T-helper 1 cell treated with Interleukin-12 subunit alpha and Interleukin-12 subunit beta and Interleukin-4 antibody, amounts not matched to agents 30 μg/mL and 1 μg/mL, for 36 hours (primary cell): ENCODE measurements at regions not wholly inside any gene's neighbourhood (a gene's known extent, or its start where the extent isn't known, plus 50 kb on each side); places are given as distances from the start of the nearest gene placed in this dataset.

ENCODE experiments used
- H3K27ac Mint-ChIP-seq: one replicate; pipeline ENCODE4 v1.8.0; 2021; ENCODE audit warnings: mild to moderate bottlenecking, mixed read lengths
- H3K27me3 Mint-ChIP-seq: one replicate; pipeline ENCODE4 v1.8.0; 2021; ENCODE audit warnings: low read depth, mixed read lengths
- H3K36me3 Mint-ChIP-seq: one replicate; pipeline ENCODE4 v1.8.0; 2021; ENCODE audit warnings: low read depth, mixed read lengths
- H3K4me1 Mint-ChIP-seq: one replicate; pipeline ENCODE4 v1.8.0; 2021; ENCODE audit warnings: low read depth, mixed read lengths
- H3K4me3 Mint-ChIP-seq: one replicate; pipeline ENCODE4 v1.8.0; 2021; ENCODE audit warnings: mild to moderate bottlenecking, moderate library complexity, mixed read lengths
- H3K9me3 Mint-ChIP-seq: one replicate; pipeline ENCODE4 v1.8.0; 2021; ENCODE audit warnings: mixed read lengths

DNA sequence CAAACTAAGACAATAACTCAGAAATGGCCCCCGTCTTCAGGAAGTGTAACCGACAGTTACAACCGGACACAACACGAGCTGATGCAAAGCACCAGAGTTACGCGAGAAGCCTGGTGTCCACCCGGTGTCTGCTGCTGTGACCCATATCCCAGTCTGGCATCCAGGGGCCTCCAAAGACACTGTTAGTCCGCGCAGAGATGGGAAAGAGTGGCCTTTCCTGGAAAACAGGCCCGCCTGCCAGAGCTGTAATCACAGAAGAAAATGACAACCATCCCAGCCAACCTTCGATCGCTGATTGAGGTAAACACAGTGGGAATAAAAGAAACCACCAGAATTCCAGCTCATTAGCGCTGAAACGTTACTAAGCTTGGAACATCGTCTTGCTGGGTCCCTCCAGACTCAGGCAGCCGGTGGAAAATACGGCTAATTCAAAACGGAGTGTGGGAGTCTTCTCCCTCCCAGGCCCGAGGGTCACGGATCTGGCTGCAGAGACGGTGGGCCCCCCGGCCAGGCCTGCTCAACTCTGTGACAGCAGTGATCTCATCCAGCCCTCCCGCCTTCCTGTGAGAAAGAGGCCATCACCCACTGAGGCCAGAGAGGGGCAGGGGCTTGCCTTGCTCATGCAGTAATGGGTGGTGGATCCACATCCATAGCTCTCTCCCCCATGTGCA is 273.9 kb upstream of the RTL1 start:
- Mint-ChIP-seq H3K4me3 (no peak overlapping the region), H3K9me3 (no peaks in the 10 kb centered on the region), H3K4me1 (no peaks in the 10 kb centered on the region), H3K27me3 (no peaks in the 10 kb centered on the region), H3K27ac (no peak overlapping the region), H3K36me3 (no peaks in the 10 kb centered on the region)

DNA sequence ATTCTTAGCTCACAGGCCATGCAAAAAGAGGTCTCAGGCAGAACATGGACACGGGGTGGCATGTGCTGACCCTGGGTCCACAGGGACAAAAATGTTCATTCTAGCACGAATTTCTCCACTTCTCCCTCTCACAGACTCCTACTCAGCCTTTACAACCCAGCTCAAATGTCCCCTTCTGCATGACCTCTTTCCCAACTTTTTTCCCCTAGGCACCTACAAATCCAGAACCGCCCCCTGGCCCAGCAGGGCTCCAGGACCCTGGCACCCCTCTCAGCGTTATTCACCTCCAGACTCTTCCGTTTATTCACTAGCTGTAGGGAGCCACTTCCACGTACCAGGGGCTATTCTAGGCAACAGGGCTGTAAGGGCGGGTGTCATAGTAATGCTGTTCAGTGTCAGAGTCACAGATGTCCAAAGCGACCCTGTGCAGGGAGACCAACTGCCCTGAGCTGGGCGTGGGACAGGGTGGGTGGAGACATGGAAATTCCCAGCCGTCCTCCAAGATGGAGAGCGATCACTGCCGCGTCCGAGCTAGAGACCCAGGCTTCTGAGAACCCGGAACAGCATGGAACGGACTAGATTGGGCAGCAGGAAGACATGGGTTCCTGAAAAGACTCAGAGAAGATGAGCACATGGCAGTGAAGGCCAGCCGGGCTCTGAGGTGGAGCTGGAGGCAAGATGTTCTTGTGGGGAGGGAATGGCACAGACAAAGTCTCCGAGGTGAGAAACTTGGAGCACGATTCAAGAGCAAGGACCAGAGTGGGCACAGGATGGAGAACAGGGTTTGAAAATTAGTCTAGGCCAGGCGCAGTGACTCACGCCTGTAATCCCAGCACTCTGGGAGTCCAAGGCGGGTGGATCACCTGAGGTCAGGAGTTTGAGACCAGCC is 274.9 kb upstream of the RTL1 start:
- H3K27me3 Mint-ChIP-seq, result no peaks in the 10 kb centered on the region
- no peaks in the 10 kb centered on the region for H3K9me3 Mint-ChIP-seq
- H3K36me3 Mint-ChIP-seq, result no peaks in the 10 kb centered on the region
- H3K27ac Mint-ChIP-seq, result no peak overlapping the region
- no peak overlapping the region for H3K4me3 Mint-ChIP-seq
- no peaks in the 10 kb centered on the region for H3K4me1 Mint-ChIP-seq

DNA sequence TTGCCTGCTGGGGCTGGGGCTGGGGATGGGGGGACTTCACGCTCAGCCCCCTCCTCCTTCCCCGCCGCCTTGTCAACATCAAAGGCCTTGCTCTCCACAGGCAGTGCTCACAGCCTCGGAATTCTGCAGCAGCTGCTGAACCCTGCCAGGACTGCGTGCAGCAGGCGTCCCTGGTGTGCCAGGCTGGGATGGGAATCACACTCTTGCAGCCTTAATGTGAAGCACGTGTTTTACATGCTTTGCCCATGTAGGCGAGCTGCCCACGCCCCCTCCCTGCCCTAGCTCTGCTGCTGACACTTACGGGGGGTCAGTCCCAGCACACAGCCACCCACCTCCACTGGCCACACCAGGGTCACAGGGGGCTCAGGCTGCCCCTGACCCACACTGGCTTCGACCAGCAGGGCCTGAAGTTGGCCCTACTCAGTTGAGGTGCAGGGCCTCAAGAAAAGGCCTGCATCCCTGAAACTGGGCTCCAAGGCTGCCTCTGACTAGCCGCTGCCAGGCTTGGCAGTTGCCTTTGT is 276.2 kb upstream of the RTL1 start:
- Mint-ChIP-seq H3K9me3 (no peaks in the 10 kb centered on the region), H3K27me3 (no peaks in the 10 kb centered on the region), H3K27ac (no peak overlapping the region), H3K36me3 (no peaks in the 10 kb centered on the region), H3K4me1 (no peaks in the 10 kb centered on the region), H3K4me3 (no peak overlapping the region)

DNA sequence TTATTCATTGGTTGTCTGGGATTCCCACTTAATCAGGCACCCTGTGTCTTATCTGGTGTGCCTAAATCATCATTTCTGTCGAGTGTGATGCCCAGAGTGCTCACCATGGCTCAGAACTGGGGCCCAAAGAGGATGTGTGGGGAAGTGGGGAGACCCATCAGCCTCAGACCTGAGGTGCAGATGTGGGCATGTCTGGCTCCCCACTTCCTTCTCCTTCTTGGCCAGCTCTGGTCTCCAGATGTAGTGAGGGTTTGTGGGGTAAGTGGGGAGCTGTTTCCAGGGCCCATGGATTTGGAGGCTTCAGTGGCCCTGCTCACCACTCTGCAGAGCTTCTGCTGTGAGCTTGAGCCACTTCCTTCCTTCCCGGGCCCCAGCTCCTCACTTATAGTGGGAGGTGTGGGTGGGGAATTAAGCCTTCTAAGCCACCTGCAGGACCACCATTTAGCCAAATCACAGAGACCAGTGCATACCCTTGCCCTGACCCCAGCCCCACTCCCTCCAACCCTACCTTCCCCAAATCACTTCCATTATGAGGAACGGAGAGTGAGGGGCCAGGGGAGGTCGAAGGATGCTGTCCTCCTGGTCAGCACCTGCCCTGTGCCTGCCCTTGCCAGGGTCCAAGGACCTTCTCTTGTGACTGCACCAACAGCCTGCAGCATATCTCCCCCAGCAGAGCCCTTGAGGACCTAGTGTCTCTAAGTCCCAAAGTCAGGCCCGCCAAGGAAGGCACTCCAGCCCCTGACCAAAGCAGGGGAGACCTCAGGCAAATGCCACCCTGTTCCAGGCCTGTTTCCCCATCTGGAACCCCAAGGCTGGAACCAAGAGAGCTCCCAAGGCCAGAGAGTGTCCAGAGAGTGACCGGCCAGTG is 278.2 kb upstream of the RTL1 start:
- no peak overlapping the region for H3K4me3 Mint-ChIP-seq
- H3K4me1 Mint-ChIP-seq, result no peaks in the 10 kb centered on the region
- no peaks in the 10 kb centered on the region for H3K36me3 Mint-ChIP-seq
- H3K9me3 Mint-ChIP-seq, result no peaks in the 10 kb centered on the region
- no peaks in the 10 kb centered on the region for H3K27me3 Mint-ChIP-seq
- H3K27ac Mint-ChIP-seq, result no peak overlapping the region

DNA sequence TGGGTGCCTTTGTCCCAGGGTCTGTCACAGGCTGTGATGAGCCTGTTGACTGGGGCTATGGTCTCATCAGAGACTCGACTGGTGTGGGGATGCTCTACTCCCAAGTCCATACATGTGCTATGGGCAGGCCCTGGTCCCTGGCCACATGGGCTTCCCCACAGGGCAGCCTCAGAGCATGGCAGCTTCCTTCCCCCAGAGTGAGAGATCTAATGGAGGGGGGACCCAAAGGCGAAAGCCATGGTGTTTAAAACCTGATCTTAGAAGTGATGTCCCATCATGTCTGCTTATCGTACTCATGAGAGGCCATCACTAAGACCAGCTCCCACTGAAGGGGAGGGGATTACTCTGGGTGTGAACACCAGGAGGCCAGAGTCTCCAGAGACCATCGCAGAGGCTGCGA is 279.0 kb upstream of the RTL1 start:
- Mint-ChIP-seq H3K9me3 (no peaks in the 10 kb centered on the region), H3K4me3 (no peak overlapping the region), H3K27ac (no peak overlapping the region), H3K36me3 (no peaks in the 10 kb centered on the region), H3K4me1 (no peaks in the 10 kb centered on the region), H3K27me3 (no peaks in the 10 kb centered on the region)

DNA sequence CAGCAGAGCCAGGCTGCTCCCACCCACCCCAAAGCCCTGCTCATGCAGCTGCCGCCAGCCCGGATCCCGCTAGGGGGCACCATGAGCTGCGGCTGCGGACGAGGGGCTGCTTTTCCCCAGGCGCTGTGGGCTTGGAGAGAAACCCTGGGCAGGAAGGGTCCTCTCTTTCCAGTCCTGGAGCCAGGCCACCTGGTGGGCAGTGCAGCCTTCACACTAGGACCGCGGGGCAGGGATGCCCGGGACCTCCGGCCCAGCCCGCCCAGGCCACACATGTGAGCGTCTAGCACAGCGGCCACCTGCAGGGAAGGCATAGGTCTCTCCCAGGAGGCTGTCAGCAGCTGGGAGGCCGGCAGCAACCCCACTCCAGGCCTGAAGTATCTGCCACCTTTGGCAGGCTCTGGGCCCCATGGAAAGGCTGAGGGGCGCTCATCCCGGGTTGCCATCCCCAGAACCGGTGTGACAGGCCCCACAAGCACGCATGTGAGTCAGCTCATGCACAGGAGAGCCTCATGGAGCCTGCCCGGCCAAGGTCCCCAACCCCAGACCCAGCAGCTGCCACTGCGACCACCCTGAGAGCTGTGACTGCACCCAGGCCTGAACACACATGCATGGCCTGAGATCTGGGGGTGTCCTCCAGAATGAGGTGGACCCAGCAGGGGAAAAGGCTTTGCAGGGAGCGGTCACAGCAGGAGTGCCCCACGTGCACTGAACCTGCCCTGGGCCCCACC is 280.0 kb upstream of the RTL1 start:
- Mint-ChIP-seq H3K4me3 (no peak overlapping the region), H3K9me3 (no peaks in the 10 kb centered on the region), H3K4me1 (no peaks in the 10 kb centered on the region), H3K27me3 (no peaks in the 10 kb centered on the region), H3K36me3 (no peaks in the 10 kb centered on the region), H3K27ac (no peak overlapping the region)

DNA sequence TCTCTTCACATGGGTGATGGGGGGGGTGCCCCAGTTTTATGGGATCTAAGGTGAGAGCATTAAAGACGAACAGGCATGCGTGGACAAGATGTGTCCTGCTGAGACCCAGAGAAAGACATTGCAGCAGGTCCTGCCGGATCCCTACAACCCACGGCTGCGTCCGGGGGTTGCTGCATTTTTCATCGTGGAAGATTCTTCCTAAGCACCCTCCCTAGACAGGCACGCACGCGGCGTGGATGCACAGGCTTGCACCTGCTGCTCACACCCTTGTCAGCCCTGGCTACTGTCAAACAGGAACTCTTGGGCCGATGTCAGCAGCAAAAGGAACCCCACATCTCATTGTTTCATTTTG is 280.6 kb upstream of the RTL1 start:
- no peak overlapping the region for H3K4me3 Mint-ChIP-seq
- H3K9me3 Mint-ChIP-seq, result no peaks in the 10 kb centered on the region
- no peaks in the 10 kb centered on the region for H3K36me3 Mint-ChIP-seq
- no peaks in the 10 kb centered on the region for H3K27me3 Mint-ChIP-seq
- no peak overlapping the region for H3K27ac Mint-ChIP-seq
- H3K4me1 Mint-ChIP-seq, result no peaks in the 10 kb centered on the region

DNA sequence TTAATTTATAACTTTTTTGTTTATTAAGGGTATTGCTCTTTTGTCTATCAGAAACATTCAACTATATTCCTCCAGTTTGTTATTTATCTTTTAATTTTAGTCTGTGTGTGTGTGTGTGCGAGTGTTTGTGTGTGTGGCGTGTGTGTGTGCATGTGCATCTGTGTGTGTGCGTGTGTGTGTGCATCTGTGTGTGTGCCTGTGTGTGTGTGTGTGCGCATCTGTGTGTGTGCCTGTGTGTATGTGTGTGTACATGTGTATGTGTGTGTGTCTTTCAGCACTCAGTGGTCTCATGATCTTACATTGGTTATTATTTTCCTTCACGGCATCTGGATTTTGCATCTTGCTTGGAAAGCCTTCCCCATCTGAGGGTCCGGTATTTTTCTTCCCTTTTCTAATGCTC is 281.1 kb upstream of the RTL1 start:
- H3K9me3 Mint-ChIP-seq, result no peaks in the 10 kb centered on the region
- no peak overlapping the region for H3K4me3 Mint-ChIP-seq
- H3K36me3 Mint-ChIP-seq, result no peaks in the 10 kb centered on the region
- no peak overlapping the region for H3K27ac Mint-ChIP-seq
- H3K4me1 Mint-ChIP-seq, result no peaks in the 10 kb centered on the region
- no peaks in the 10 kb centered on the region for H3K27me3 Mint-ChIP-seq

DNA sequence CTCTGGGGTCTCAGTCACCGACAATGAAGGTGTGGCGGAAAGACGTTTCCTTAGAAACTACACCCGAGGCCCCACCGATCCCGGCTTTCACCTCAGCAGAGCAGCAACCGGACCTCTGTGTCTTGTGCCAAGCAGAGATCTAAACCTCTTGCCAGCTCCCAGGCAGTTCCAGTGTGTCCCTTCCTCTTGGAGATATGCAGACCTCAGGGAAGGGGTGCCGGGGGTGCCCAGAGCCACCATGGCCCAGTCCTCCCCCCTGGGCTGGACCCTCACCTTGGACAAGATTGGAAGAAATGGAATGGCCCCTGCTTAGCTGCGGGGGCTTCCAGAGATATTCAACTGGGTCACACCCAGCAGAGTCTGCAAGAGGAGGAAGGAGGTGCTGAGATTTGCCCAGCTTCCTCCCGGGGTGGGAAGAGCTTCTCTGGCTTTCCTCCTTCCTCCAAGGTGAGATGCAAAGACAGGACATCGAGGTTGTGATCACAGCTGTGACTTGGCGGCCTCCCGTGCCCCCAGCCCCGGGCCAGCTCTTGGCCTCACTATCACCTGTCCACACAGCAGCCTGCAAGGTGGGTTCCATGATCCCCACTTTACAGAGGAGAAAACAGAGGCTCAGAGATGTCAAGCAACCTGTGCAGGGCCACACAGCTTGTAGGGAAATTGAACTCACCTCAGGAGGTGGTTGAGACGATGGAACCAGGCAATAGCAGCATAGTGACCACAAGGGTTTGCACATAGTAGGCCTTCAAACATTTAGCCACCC is 281.7 kb upstream of the RTL1 start:
- H3K27ac Mint-ChIP-seq, result no peak overlapping the region
- H3K36me3 Mint-ChIP-seq, result no peaks in the 10 kb centered on the region
- no peak overlapping the region for H3K4me3 Mint-ChIP-seq
- no peaks in the 10 kb centered on the region for H3K9me3 Mint-ChIP-seq
- H3K4me1 Mint-ChIP-seq, result no peaks in the 10 kb centered on the region
- H3K27me3 Mint-ChIP-seq, result no peaks in the 10 kb centered on the region

DNA sequence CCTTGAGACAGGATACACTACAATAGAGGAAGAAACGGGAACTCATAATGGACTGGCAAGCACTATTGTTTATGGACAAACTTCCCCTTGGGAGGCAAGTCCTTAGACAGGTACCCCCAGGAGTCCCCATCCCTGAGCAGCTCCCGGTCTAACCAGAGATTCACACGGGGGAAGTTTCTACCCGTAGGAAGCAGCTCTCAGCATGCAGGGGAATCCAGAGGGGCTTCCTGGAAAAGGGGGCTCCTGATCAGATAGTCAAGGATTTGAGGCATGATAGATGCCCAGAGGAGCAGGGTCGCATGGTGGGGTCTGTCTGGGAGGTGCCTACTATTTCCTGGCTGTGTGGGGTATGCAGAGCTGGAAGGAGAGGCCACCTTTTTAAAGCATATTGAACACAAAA is 282.4 kb upstream of the RTL1 start:
- Mint-ChIP-seq H3K9me3 (no peaks in the 10 kb centered on the region), H3K4me3 (no peak overlapping the region), H3K4me1 (no peaks in the 10 kb centered on the region), H3K27ac (no peak overlapping the region), H3K27me3 (no peaks in the 10 kb centered on the region), H3K36me3 (no peaks in the 10 kb centered on the region)

DNA sequence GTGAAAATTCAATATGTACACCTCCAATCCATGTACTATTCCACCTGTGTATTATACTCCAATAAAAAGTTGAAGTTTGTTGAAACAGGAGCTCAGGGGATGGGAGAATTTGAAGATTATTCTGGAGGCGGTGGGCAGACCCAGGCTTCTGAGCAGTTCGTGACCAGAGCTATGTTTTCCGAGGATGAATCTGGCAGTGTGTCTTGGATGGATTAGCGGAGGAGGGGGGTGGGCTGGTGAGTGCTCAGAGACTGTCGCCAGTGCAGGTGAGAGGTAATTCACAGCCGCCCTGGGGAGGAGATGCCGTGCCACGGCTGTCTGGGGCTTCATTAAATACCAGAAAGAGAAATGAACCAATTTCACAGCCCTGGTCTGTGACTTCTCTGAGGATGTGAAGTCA is 283.0 kb upstream of the RTL1 start:
- H3K27me3 Mint-ChIP-seq, result no peaks in the 10 kb centered on the region
- no peaks in the 10 kb centered on the region for H3K9me3 Mint-ChIP-seq
- H3K27ac Mint-ChIP-seq, result no peak overlapping the region
- no peak overlapping the region for H3K4me3 Mint-ChIP-seq
- no peaks in the 10 kb centered on the region for H3K36me3 Mint-ChIP-seq
- H3K4me1 Mint-ChIP-seq, result no peaks in the 10 kb centered on the region

DNA sequence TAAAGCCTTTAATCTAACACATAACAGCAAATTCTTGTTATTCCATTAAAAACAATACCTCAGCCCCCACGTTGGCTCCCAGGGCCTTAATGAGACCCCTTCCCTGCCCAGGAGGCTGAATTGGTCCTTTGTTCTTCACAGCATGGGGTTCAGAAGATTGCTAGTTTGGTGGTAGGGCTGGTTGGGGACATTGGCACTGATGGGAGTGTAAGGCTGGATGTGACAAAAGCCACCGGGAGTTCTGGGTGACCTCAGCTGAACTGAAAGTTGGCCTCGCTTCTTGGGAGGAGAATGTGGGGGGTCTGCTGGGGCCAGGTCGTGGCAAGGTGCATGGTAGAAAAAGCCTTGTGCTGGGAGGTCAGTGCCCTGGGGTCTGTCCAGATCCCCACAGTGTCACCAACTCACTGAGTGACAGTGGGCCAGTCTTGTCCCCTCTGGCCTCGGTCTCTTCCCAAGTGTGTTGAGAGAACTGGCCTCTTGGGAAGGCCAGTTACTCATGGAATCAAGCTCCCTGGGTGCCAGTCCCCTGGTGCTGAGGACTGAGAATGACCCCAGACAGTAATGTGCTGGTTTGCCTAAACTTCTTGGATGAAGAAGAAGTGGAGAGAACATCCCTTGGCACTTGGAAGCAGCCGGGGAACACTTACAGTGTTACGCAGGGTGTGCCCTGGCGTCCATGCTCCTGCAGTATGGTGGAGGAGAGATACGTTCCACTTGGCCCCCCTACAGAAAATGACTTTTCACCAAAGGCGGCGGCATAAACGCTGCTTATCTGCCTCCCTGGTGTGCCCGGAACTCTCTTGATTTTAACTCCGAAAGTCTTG is 283.7 kb upstream of the RTL1 start:
- H3K36me3 Mint-ChIP-seq, result no peaks in the 10 kb centered on the region
- no peaks in the 10 kb centered on the region for H3K27me3 Mint-ChIP-seq
- no peak overlapping the region for H3K4me3 Mint-ChIP-seq
- no peak overlapping the region for H3K27ac Mint-ChIP-seq
- no peaks in the 10 kb centered on the region for H3K9me3 Mint-ChIP-seq
- no peaks in the 10 kb centered on the region for H3K4me1 Mint-ChIP-seq
